ENCODE measurements at regions not wholly inside any gene's neighbourhood (a gene's known extent, or its start where the extent isn't known, plus 50 kb on each side); places are given as distances from the start of the nearest gene placed in this dataset.
A peak's percentile ranks its signal among the peaks of the same experiment; 100 is the strongest.

DNA sequence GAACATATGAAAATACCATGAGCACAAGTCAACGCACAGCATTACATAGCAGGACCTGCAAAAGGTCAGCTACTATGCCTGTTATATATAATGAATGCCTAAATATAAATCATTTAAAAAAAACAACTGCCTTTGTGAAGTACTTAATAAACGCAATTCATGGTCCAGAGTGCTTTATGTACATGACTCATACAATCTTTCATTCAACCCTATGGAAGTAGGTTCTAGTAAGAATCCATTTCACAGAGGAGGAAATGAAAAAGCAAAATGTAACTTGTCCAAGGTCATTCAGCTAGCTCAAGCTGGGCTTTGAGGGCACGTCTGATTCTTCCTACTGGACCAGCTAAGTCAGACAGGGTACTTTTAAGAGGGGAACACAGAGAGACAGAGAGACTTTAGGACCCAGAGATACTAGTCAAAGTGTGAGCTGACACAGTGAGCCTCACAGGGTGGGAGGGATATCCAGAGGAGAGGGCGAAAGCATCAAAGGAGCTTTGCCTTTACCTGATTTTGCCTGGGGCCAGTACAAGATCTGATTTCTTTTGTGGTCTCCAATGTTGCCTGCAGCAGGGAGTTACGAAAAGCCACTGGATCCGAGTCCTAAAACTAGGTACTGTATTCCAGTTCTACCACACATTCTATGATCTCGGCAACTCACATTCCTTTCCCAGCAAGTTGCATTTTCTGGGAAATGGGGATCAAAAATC lies 83.4 kb upstream of the ZFHX3 start:
- no peaks in the 10 kb centered on the region for H3K4me1 ChIP-seq
- DNase-seq: no peak
- H3K27ac ChIP-seq: no peak overlapping the region
- TF ChIP-seq POLR2A (IDR thresholded peaks at IDR 0.05): no peak
- TF ChIP-seq, protein P1, sequence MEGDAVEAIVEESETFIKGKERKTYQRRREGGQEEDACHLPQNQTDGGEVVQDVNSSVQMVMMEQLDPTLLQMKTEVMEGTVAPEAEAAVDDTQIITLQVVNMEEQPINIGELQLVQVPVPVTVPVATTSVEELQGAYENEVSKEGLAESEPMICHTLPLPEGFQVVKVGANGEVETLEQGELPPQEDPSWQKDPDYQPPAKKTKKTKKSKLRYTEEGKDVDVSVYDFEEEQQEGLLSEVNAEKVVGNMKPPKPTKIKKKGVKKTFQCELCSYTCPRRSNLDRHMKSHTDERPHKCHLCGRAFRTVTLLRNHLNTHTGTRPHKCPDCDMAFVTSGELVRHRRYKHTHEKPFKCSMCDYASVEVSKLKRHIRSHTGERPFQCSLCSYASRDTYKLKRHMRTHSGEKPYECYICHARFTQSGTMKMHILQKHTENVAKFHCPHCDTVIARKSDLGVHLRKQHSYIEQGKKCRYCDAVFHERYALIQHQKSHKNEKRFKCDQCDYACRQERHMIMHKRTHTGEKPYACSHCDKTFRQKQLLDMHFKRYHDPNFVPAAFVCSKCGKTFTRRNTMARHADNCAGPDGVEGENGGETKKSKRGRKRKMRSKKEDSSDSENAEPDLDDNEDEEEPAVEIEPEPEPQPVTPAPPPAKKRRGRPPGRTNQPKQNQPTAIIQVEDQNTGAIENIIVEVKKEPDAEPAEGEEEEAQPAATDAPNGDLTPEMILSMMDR (IDR thresholded peaks at IDR 0.05): no peak
- H3K4me3 ChIP-seq: no peak overlapping the region
- no peaks in the 10 kb centered on the region for H3K9me3 ChIP-seq
- H3K36me3 ChIP-seq: no peaks in the 10 kb centered on the region
- H3K27me3 ChIP-seq: no peaks in the 10 kb centered on the region

DNA sequence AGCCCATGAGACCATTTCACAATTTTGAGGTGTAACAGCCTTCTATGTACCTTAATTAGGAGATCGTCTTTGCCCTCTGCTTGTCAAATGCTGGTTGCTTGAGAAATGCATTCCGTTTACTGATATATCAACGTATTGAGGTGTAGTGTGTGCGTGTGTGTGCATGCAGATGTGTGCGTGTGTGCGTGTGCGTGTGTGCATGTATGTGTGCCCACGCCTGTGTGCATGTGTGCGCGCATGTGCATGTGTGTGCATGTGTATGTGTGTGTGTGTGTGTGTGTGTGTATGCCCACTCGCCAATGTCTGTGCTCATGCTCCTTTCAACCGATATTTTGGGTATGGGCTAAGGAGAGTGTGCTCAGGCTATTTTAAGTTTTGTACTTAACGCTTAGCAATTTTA lies 81.5 kb upstream of the ZFHX3 start:
- Histone ChIP-seq H3K4me3 (no peak overlapping the region), H3K9me3 (no peaks in the 10 kb centered on the region)

DNA sequence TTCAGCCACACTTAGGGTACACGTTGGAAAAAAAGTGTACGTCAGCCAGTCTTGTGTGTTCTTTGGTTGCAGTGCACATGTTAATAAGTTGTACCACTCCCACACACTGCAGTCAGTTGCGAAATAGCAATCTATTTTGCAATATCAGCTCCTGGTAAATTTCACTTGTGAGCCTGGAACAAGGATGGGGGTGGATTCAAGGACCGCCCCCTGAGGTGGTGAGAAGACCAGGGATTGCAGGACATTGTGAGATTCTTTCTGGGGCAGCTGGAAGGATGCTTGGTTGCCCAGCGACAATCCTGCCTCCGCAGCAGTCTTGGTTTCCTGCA lies 78.6 kb upstream of the ZFHX3 start:
- no peak overlapping the region for H3K27ac ChIP-seq
- H3K36me3 ChIP-seq: no peaks in the 10 kb centered on the region

More for the DNA sequence above, 81.5 kb upstream of the ZFHX3 start:
- DNase-seq: no peak
- Histone ChIP-seq H3K27ac (no peak overlapping the region), H3K4me1 (no peaks in the 10 kb centered on the region), H3K27me3 (no peaks in the 10 kb centered on the region), H3K36me3 (no peaks in the 10 kb centered on the region)
- TF ChIP-seq, protein P1 (IDR thresholded peaks at IDR 0.05): no peak
- no peak for TF ChIP-seq POLR2A (IDR thresholded peaks at IDR 0.05)

DNA sequence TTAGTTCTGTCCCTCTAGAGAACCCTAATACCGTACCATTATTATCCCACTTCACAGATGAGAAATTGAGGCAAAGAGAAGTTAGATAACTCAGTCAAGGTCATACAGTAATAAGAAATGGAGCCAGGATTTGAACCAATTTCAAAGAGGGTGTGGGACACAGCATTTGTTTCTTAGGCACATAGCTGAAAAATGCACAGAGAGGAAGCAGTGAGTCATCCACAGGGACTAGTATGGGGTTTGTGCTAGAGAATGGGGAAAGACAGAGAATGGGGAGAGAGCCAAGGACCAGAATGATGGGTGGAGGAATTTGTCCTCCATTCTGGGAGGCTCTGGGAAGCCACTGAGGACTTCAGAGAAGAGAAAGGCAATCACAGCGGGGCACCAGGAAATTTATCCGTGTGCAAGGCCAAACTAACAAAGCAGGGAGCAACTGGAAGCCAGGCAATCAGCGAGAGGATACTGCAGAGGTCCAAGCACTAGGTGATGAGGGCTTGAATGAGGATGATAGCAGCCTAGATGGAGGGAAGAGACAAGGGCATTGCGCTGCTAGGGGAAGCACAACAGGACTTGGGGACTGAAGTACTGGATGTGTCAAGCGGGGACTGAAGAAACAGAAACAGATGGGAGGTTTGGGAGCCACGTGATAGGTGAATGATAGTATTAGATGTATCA lies 78.1 kb upstream of the ZFHX3 start:
- no peak overlapping the region for H3K4me3 ChIP-seq
- H3K36me3 ChIP-seq: no peaks in the 10 kb centered on the region
- no peak overlapping the region for H3K27ac ChIP-seq
- no peak for DNase-seq
- TF ChIP-seq, protein P1 (IDR thresholded peaks at IDR 0.05): no peak
- no peak for TF ChIP-seq POLR2A (IDR thresholded peaks at IDR 0.05)
- H3K9me3 ChIP-seq: no peaks in the 10 kb centered on the region
- H3K27me3 ChIP-seq: no peaks in the 10 kb centered on the region
- no peaks in the 10 kb centered on the region for H3K4me1 ChIP-seq

More for the DNA sequence above, 78.6 kb upstream of the ZFHX3 start:
- Histone ChIP-seq H3K9me3 (no peaks in the 10 kb centered on the region), H3K4me1 (no peaks in the 10 kb centered on the region), H3K4me3 (no peak overlapping the region), H3K27me3 (no peaks in the 10 kb centered on the region)
- TF ChIP-seq, protein P1 (IDR thresholded peaks at IDR 0.05): no peak
- no peak for TF ChIP-seq POLR2A (IDR thresholded peaks at IDR 0.05)
- DNase-seq: peak in 1 of 3 donors; percentile 51

DNA sequence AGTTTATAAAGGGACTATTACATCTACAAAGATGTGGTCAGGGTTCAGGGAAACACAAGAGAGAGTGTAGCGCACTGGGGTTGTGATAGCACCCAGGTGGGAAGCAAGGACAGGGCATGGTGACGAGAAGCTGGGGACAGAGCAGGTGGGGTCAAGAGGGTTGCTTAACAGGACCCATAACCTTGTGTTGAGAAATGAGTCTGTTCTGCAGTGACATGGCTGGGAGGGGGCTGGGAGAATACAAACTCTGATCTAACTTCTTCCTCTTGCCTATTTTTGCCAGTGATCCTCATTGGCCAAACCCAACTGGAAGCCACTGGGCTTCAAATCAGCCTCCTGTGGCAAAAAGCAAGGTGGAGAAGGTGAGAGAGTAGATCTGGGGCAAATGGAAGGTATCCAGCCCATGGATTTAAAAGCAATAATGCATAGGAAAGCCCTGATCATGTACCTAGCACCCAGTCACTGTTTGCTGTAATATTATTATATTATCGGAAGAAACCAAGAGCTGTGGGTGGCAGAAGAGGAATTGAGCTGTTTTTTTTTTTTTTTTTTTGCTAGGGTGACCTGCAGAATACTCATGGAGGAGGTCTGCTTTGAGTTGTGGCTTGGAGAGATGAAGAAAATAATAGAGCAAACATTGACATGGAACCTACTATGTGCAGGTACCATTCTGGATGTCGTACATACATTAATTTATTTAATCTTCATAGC lies 76.9 kb upstream of the ZFHX3 start:
- TF ChIP-seq, protein P1 (IDR thresholded peaks at IDR 0.05): no peak
- no peak for TF ChIP-seq POLR2A (IDR thresholded peaks at IDR 0.05)
- no peak overlapping the region for H3K4me3 ChIP-seq
- no peaks in the 10 kb centered on the region for H3K4me1 ChIP-seq
- no peak for DNase-seq
- H3K9me3 ChIP-seq: no peaks in the 10 kb centered on the region
- H3K27me3 ChIP-seq: no peaks in the 10 kb centered on the region
- H3K27ac ChIP-seq: no peak overlapping the region
- no peaks in the 10 kb centered on the region for H3K36me3 ChIP-seq
